Astrocyte (in vitro differentiated cells and primary cell): ENCODE measurements at regions not wholly inside any gene's neighbourhood (a gene's known extent, or its start where the extent isn't known, plus 50 kb on each side); places are given as distances from the start of the nearest gene placed in this dataset.

ENCODE experiments used
- CTCF ChIP-seq: IDR thresholded peaks from 2 replicates; pipeline ENCODE4 v1.5.1; 2011; ENCODE audit warnings: low read depth, mild to moderate bottlenecking, inconsistent platforms, low read length, moderate library complexity; ENCODE audit not compliant: insufficient read depth
- EZH2 ChIP-seq: IDR thresholded peaks from 2 replicates; pipeline ENCODE4 v1.6.1; 2012; ENCODE audit warnings: mild to moderate bottlenecking, low read length, inconsistent platforms; ENCODE audit not compliant: insufficient read depth

GRCh38 chr13:31964168-31964567, 67.4 kb upstream of the FRY start:
- TF ChIP-seq CTCF (no peak), EZH2 (no peak)
